Coronary artery (tissue), 2 donors: ENCODE measurements at regions not wholly inside any gene's neighbourhood (a gene's known extent, or its start where the extent isn't known, plus 50 kb on each side); places are given as distances from the start of the nearest gene placed in this dataset.

Experiments used
- DNase-seq: peaks from one replicate; pipeline ENCODE4 v3.0.0-alpha.2; 2017; ENCODE audit warnings: low spot score
- H3K27ac ChIP-seq, 2 donors: fragments of 200-600 bp; sonication (generic); one replicate each; pipeline ENCODE4 v1.5.1; 2016 to 2019
- H3K4me3 ChIP-seq: fragments of 200-600 bp; sonication (generic); 2 replicates; pipeline ENCODE4 v1.5.1; 2016; ENCODE audit warnings: mild to moderate bottlenecking, moderate library complexity
- TF ChIP-seq, protein P1 (sequence below): fragments of 200-600 bp; sonication (generic); IDR thresholded peaks from one replicate; pipeline ENCODE4 v1.5.1; 2019; ENCODE audit warnings: antibody characterized with exemption

DNA sequence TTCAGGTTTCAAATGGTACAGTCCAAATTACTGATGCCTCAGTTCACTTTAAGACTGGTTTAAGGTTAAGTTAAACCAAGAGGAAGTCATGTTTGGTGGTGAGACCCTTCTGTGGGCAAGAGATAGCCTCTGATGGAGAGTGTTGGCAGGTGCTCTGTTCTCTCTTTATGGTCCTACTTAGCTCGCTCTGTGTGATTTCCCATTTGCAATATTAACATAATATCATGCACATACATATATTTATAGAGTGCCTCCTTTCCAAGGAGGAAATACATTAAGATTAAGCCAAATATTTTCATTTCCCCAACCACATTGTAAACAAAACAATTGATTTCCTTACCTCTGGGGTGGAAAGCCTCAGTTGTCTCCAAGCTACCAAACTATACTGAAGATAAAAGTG, 222.4 kb downstream of the PIK3C3 start:
- TF ChIP-seq, protein P1, sequence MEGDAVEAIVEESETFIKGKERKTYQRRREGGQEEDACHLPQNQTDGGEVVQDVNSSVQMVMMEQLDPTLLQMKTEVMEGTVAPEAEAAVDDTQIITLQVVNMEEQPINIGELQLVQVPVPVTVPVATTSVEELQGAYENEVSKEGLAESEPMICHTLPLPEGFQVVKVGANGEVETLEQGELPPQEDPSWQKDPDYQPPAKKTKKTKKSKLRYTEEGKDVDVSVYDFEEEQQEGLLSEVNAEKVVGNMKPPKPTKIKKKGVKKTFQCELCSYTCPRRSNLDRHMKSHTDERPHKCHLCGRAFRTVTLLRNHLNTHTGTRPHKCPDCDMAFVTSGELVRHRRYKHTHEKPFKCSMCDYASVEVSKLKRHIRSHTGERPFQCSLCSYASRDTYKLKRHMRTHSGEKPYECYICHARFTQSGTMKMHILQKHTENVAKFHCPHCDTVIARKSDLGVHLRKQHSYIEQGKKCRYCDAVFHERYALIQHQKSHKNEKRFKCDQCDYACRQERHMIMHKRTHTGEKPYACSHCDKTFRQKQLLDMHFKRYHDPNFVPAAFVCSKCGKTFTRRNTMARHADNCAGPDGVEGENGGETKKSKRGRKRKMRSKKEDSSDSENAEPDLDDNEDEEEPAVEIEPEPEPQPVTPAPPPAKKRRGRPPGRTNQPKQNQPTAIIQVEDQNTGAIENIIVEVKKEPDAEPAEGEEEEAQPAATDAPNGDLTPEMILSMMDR: no peak
- no peak overlapping the region for H3K4me3 ChIP-seq
- H3K27ac ChIP-seq: no peak overlapping the region
- no peak for DNase-seq

DNA sequence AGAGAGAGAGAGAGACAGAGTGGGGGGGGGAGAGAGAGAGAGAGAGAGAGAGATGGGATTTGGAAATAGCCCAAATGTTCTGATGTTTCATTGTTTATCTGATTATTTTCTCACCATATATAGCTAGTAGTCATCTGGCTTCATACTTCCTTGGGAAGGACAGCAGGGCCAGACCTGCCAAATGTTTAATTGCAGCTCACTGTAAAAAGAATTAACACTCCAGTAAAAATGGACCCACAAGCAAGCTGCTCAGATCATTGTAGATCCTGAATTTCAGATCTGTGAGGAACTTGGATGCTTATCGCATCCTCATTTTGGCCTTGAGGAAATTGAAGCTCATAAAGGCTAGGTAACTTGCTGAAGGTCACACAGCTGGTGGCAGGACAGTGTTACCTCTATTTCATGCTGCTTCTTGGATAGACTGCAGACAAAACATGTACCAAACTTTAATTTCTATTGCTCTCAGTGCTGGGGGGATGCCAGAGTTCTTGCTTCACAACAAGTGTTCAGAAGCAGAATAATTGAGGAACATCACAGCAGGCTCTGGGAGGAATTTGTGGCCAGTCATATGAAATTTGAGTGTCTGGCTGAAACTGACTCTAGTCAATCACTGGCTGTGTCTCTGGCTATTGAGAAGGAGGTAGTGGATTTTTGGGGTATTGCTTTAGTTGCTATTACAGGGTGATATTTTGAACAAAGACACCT, 223.5 kb downstream of the PIK3C3 start:
- H3K27ac ChIP-seq: no peak overlapping the region
- no peak overlapping the region for H3K4me3 ChIP-seq
- TF ChIP-seq, protein P1: no peak
- no peak for DNase-seq

DNA sequence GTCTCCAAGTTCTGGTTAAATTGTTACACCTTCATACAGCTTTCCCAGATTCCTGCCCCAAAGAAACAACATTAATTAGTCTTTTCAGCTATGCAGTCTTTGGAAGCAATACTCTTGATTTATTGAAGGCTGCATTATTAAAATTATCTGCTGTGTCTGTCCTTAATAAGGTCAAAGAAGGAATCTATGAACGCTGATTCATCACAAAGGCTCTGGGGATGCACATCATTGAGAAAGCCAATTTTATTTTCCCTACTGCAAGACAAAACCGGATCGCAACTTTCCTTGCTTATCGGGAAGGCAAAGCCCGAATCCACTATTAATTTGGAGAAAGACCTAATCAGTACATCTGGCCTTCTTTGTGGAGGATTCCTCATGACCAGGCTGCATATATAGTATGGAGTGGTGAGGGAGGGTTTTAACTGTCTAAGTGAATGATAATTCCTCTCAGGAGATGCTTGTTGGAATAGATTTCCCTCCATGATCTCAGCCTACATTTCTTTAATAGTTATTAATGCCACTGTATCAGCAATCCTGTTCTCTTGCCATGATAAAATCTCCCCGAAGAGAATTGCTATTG, 224.6 kb downstream of the PIK3C3 start:
- TF ChIP-seq, protein P1: no peak
- no peak overlapping the region for H3K27ac ChIP-seq
- no peak overlapping the region for H3K4me3 ChIP-seq
- no peak for DNase-seq

DNA sequence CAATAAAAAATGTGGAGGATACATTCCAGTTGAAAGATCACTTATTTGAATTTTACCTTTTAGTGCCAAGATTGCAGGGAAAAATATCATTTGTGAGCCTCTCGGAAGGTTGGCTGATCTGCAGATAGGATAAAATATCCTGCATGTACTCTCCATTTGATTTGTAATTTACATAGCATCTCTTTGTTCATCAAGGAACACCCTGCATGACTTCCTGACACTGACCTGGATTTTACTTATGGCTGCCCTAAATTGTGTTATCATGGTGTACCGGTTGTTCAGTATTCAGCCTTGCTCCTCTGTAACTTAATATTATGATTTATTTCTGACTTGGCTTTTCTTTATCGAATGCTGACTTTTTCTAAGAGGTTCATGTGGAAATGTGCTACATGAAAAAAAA, 226.4 kb downstream of the PIK3C3 start:
- no peak overlapping the region for H3K27ac ChIP-seq
- DNase-seq: no peak
- TF ChIP-seq, protein P1: no peak
- no peak overlapping the region for H3K4me3 ChIP-seq

DNA sequence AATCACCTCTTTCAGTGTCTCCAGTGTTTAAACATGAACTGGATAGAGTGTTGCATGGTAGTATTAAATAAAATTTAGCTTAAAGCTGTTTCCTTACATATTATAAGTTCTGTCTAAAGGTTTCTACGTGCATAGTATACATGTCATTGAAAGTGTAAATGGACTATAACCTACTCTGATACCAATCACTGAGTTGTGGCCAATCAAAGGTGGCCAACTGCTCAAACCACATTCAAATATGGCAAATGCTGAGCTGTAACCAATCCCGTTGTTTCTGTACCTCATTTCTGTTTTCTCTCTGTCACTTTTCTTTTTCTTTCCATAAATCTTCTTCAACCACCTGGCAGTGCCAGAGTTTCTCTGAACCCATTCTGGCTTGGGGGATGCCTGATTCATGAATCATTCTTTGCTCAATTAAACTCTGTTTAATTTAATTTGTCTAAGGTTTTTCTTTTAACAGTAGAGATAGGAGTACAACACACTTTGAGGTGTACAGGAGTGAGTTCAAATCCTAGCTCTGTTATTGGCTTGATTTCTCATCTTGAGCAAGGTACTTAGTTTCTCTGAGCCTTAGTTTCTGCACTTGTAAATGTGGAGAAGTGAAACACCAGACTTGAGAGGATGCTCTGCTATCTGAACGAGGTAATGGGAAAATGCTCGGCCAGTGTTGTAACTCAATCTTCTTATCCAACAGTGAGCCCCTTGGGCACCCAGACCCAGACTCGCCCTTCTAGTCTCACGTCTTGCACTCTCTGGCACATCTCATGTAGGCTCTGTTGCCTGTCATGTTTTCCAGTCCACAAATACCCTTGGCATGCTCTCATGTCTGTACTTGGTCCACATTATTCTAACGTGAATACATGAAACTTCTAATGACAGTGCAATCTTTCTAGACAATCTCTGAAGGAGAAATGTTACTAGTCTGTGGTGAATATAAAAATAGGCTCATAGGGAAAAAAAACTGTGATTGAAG, 228.0 kb downstream of the PIK3C3 start:
- TF ChIP-seq, protein P1: no peak
- H3K27ac ChIP-seq: no peak overlapping the region
- DNase-seq: no peak
- no peak overlapping the region for H3K4me3 ChIP-seq

DNA sequence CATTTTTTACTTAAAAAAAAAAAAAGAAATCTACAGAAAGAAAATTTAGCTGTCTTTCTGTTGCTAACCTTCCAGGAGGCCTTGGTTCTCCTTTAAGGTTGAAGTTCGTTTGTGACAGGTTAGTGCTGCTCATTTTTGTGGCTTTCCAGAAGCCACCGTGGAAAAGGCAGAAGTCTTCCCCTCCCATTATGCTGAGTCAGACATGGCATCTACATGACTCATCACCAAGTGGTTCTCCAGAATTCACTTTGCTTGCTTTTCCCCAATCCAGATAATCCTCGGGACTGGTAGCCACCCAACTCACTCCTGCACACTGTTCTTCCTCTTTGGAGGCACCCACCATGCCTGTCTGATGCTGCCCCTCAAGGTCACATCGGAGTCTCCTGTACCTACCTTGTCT, 228.7 kb downstream of the PIK3C3 start:
- Histone ChIP-seq H3K4me3 (no peak overlapping the region), H3K27ac (no peak overlapping the region)
- DNase-seq: no peak
- TF ChIP-seq, protein P1: no peak
